ENCODE measurements at regions not wholly inside any gene's neighbourhood (a gene's known extent, or its start where the extent isn't known, plus 50 kb on each side); places are given as distances from the start of the nearest gene placed in this dataset.

- Histone ChIP-seq H3K27me3 (ENCODE audit: control insufficient read depth, insufficient read depth, low read length) (no peaks in the 10 kb centered on the region), H3K4me1 (ENCODE audit: control insufficient read depth, insufficient read depth, low read length) (no peaks in the 10 kb centered on the region), H3K9me3 (ENCODE audit: control insufficient read depth, insufficient read depth, low read length) (no peaks in the 10 kb centered on the region), H3K36me3 (ENCODE audit: control insufficient read depth, insufficient read depth, low read length) (no peaks in the 10 kb centered on the region), H3K4me3 (ENCODE audit: low read length) (no peak overlapping the region), H3K27ac (ENCODE audit: low read length) (no peak overlapping the region)
- no peaks in the 10 kb centered on the region for H3K9me3 Mint-ChIP-seq
- WGBS (ENCODE audit: insufficient coverage) = 90% methylated on average over 1 of the region's 4 CpGs
- no peak for TF ChIP-seq CTCF (IDR thresholded peaks at IDR 0.05)
- H3K4me1 Mint-ChIP-seq = no peaks in the 10 kb centered on the region
- peaks cover 0 to 5% of the 10 kb centered on the region in 2 donors for H3K27me3 Mint-ChIP-seq (ENCODE audit: low read depth in 2 of 2)
- no peaks in the 10 kb centered on the region for H3K36me3 Mint-ChIP-seq
- ATAC-seq (no peak), DNase-seq (no peak)
- intact Hi-C loops (cut with micrococcal nuclease) = no loop called here
- H3K27ac Mint-ChIP-seq = no peak overlapping the region
- H3K4me3 Mint-ChIP-seq = no peak overlapping the region
Observed at GRCh38 chr12:95607642-95608041, 56.4 kb upstream of the USP44 start.

- peaks cover 4 to 5% of the 10 kb centered on the region in 2 donors for H3K27me3 Mint-ChIP-seq (ENCODE audit: low read depth in 2 of 2)
- WGBS (ENCODE audit: insufficient coverage) = 91% methylated on average over 3 of the region's 4 CpGs
- ATAC-seq (peak in 1 of 3 donors; percentile 30), DNase-seq (no peak)
- H3K9me3 Mint-ChIP-seq = no peaks in the 10 kb centered on the region
- no peak overlapping the region for H3K4me3 ChIP-seq (ENCODE audit: low read length)
- H3K27ac Mint-ChIP-seq = no peak overlapping the region
- H3K27me3 ChIP-seq (ENCODE audit: control insufficient read depth, insufficient read depth, low read length) = no peaks in the 10 kb centered on the region
- no peaks in the 10 kb centered on the region for H3K4me1 Mint-ChIP-seq
- intact Hi-C loops (cut with micrococcal nuclease) = no loop called here
- no peak for TF ChIP-seq CTCF (IDR thresholded peaks at IDR 0.05)
- no peaks in the 10 kb centered on the region for H3K36me3 ChIP-seq (ENCODE audit: control insufficient read depth, insufficient read depth, low read length)
- H3K9me3 ChIP-seq (ENCODE audit: control insufficient read depth, insufficient read depth, low read length) = no peaks in the 10 kb centered on the region
- no peaks in the 10 kb centered on the region for H3K36me3 Mint-ChIP-seq
- no peak overlapping the region for H3K4me3 Mint-ChIP-seq
- no peak overlapping the region for H3K27ac ChIP-seq (ENCODE audit: low read length)
- H3K4me1 ChIP-seq (ENCODE audit: control insufficient read depth, insufficient read depth, low read length) = no peaks in the 10 kb centered on the region
Observed at GRCh38 chr12:95605875-95606274, 54.6 kb upstream of the USP44 start.

GRCh38 chr12:95605087-95605486 lies 53.8 kb upstream of the USP44 start:
- Histone ChIP-seq H3K4me3 (ENCODE audit: low read length) (no peak overlapping the region), H3K36me3 (ENCODE audit: control insufficient read depth, insufficient read depth, low read length) (no peaks in the 10 kb centered on the region), H3K9me3 (ENCODE audit: control insufficient read depth, insufficient read depth, low read length) (no peaks in the 10 kb centered on the region), H3K4me1 (ENCODE audit: control insufficient read depth, insufficient read depth, low read length) (no peaks in the 10 kb centered on the region), H3K27ac (ENCODE audit: low read length) (no peak overlapping the region), H3K27me3 (ENCODE audit: control insufficient read depth, insufficient read depth, low read length) (no peaks in the 10 kb centered on the region)
- Mint-ChIP-seq H3K36me3 (no peaks in the 10 kb centered on the region), H3K27ac (no peak overlapping the region), H3K4me3 (no peak overlapping the region), H3K9me3 (no peaks in the 10 kb centered on the region), H3K27me3 (ENCODE audit: low read depth in 2 of 2) (peaks cover 4 to 5% of the 10 kb centered on the region in 2 donors), H3K4me1 (no peaks in the 10 kb centered on the region)
- no peak for ATAC-seq
- no peak for DNase-seq
- intact Hi-C loops (cut with micrococcal nuclease) = no loop called here
- TF ChIP-seq CTCF (IDR thresholded peaks at IDR 0.05) = no peak
- WGBS (ENCODE audit: insufficient coverage) = no CpG with 5 or more reads among the region's 2 CpGs

GRCh38 chr12:95603351-95604145 lies 52.3 kb upstream of the USP44 start:
- WGBS (ENCODE audit: insufficient coverage) = 97% methylated on average over 3 of the region's 5 CpGs
- H3K9me3 Mint-ChIP-seq = no peaks in the 10 kb centered on the region
- TF ChIP-seq CTCF (IDR thresholded peaks at IDR 0.05) = no peak

More at GRCh38 chr12:95603351-95604145, 52.3 kb upstream of the USP44 start:
- no peaks in the 10 kb centered on the region for H3K4me1 ChIP-seq (ENCODE audit: control insufficient read depth, insufficient read depth, low read length)
- Mint-ChIP-seq H3K27me3 (ENCODE audit: low read depth in 2 of 2) (peaks cover 2 to 4% of the 10 kb centered on the region in 2 donors), H3K27ac (no peak overlapping the region), H3K4me3 (no peak overlapping the region), H3K36me3 (no peaks in the 10 kb centered on the region), H3K4me1 (no peaks in the 10 kb centered on the region)
- no peaks in the 10 kb centered on the region for H3K9me3 ChIP-seq (ENCODE audit: control insufficient read depth, insufficient read depth, low read length)
- no peaks in the 10 kb centered on the region for H3K36me3 ChIP-seq (ENCODE audit: control insufficient read depth, insufficient read depth, low read length)
- intact Hi-C loops (cut with micrococcal nuclease) = no loop called here
- H3K27me3 ChIP-seq (ENCODE audit: control insufficient read depth, insufficient read depth, low read length) = no peaks in the 10 kb centered on the region
- DNase-seq = no peak
- no peak overlapping the region for H3K27ac ChIP-seq (ENCODE audit: low read length)
- H3K4me3 ChIP-seq (ENCODE audit: low read length) = no peak overlapping the region
- ATAC-seq = no peak

Data from natural killer cell (primary cell).